ENCODE measurements at regions not wholly inside any gene's neighbourhood (a gene's known extent, or its start where the extent isn't known, plus 50 kb on each side); places are given as distances from the start of the nearest gene placed in this dataset.

DNA sequence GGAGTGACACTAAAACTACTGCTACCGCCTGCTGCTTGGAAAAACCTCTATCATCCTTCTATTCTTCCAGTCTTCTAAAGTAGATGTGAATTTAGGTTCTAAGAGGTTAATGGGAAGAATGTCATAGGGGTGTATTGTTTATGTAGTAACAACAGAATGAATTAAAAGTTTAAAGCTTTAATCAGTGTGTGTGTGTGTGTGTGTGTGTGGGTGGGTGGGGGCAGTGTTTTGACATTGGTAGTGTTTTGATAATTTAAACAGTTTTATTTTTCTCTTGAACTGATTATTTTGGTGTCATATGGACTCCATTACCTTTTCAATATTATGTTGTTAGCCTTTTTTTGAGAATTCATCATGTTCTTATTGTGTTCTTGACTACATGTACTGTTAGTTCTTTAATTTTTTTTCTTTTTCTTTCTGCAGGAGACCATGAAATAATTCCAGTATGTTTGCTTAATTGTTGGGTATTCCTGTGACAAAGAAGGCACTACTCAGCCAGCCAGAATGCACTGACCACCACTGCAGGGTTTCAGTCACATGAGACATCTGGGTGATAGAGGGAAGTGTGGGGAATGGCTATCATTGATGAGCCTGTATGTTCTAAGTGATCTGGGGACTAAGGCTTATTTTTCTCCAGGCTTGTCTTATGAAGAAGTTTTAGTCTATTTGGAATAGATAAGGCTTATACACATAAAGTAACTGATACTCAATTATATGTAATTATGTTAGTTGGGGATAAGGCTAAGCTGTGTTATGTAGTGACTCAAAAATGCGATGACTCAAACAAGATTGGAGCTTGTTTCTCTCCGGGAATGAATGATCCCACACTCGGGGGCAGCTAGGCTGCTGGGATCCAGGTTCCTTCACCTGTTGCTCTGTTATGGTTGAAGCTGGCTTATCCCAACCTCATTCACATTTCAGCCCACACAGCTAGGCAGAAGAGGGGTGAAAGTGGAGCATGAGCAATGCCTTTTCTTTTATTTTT lies 50.2 kb upstream of the ACTBL2 start:
- CTCF ChIA-PET: no interaction called here
- ATAC-seq: no peak

More for the DNA sequence above, 50.2 kb upstream of the ACTBL2 start:
- Mint-ChIP-seq H3K9me3 (ENCODE audit: low read depth) (no peaks in the 10 kb centered on the region), H3K4me1 (no peaks in the 10 kb centered on the region), H3K27ac (no peak overlapping the region), H3K36me3 (no peaks in the 10 kb centered on the region), H3K4me3 (no peak overlapping the region), H3K27me3 (peaks cover 6% of the 10 kb centered on the region)
- DNase-seq: no peak
